ENCODE measurements at regions not wholly inside any gene's neighbourhood (a gene's known extent, or its start where the extent isn't known, plus 50 kb on each side); places are given as distances from the start of the nearest gene placed in this dataset.

DNA sequence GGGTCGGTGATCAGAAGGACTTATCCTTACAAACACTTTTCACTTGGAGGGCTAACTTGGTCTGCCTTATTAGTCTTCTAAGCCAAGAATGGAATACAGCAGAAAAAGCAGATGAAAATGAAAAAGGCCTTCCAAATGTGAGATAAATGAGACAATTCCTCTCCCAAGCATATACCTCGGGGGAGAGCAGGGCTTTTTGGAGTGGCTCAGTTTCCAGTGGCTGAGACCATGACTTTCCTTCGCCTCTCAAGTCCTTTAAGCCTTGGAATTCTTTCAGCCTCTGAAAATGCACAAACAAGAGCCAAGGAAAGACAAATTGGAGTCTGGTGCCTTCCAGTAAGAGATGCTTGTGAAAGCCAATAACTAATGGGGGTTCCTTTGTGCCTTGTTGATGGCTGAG is 130.9 kb downstream of the DTWD1 start:
- DNase-seq: no peak

DNA sequence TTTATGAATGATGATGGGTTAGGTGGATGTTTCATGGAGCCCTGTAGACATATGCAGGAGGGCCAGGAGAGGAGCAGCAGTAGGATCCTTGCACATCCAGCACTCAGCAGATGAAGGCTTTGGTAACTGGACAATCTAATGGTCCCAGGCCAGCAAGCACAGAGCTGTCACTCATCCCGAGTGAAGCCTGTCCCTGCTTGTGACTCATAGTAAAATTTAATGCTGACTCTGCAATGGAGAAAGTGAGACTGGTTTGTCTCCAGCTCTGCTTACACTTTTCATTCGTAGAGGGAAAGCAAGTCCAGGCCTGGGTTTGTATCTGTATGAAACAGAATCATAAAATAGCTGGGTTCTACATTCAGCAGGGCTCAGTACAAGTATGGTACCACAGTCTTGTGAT is 131.7 kb downstream of the DTWD1 start:
- DNase-seq: no peak

DNA sequence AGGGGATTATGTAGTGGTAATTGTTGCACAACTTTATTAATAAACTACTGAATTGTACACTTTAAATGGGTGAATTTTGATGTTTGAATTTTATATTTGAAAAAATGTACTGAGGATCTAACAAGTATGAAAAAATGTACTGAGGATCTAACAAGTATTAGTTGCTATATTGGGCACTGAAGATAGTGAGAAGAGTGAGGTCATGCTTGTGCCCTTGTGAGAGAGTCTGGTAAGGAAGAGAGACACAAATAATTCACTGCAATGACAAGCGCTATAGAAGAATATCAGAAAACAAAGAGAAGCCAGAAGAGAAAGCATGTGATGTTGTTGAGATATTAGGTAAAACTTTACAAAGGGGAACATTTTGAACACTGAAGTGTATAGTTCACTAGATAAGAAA is 137.6 kb downstream of the DTWD1 start:
- DNase-seq: no peak

DNA sequence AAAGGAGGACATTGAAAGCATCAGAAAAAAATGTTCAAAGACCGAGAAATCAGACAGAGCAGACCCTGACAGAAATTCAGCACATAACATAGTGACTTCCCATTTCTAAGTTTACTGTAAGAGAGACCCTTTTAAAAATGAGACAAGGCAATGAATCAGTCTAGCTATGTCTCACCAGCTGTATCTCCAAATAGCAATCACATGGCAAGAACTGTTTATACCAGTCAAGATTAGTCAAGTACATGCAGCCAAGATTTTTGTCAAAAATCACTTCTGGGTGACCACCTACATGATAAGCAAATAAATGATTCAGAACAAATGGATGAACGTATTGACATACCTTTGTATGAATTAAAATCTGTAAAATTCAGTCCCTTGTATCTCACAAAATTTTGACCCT is 138.0 kb downstream of the DTWD1 start:
- DNase-seq: no peak

DNA sequence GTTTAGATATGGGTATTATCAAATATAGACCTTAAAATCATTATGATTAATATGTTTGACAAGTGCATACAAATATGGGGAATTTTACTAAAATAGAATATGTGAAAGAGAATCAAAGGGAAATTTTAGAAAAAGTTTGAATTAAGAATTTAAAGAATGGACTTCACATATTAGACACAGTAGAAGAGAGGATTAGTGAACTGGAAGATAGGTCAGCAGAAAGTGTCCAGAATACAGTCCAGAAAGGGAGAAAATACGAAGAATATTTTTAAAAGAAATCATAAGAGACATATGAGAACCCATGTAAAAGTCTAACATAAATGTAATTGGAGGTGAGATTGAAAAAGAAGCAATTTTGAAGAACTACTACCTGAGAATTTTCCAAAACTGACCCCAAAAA is 139.9 kb downstream of the DTWD1 start:
- DNase-seq: no peak

DNA sequence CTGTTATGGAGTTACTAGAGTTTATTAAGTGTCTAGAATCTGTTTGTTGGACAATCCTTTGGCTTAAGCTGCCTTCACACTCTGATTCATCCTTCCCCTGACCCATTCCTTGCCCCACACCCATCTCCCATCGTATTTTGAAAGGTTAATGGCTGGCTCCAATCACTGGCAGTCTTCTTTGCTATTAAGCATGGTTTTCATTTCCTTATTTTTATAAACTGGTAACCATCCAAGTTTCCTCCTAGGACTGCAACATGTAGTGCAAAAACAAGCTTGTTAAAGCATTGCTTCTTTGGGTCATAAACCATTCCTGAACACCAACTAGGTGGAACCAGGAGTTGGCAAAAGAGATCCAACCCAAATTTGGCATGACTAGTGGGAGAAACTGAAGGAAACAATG is 148.4 kb downstream of the DTWD1 start:
- DNase-seq: no peak

DNA sequence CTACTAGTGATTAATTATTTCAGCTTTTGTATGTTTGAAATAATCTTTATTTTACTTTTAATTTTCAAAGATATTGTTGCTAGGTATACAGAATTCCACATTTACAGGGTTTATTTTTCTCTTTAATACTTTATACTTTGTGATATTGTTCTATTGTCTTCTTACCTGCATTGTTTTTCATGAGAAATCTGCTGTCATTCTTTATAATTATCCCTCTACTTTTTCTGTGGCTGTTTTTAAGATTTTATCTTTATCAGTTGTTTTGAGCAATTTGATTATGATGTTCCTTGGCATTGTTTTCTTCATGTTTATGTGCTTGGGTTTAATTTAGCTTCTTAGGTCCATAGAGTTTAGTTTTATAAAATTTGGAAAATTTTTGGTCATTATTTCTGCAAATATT is 168.6 kb downstream of the DTWD1 start:
- DNase-seq: no peak

DNA sequence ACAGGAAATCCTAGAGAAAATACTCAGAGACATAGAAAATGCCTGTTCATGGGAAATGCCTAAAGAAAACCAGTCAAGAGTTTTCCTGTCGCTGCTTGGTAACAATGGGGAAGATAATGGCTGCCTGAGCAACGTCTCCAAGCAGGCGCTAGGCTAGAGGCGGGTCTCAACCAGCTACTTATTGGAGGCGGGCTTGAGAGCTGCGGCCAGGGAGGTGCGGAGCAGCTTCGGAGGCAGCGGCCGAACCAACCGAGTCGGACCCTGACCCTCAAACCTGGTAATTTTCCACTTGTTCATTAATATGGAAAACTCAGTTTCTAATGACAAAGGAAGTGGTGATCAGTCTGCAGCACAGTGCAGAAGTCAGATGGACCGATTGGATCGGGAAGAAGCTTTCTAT is 173.1 kb downstream of the DTWD1 start:
- DNase-seq: no peak

DNA sequence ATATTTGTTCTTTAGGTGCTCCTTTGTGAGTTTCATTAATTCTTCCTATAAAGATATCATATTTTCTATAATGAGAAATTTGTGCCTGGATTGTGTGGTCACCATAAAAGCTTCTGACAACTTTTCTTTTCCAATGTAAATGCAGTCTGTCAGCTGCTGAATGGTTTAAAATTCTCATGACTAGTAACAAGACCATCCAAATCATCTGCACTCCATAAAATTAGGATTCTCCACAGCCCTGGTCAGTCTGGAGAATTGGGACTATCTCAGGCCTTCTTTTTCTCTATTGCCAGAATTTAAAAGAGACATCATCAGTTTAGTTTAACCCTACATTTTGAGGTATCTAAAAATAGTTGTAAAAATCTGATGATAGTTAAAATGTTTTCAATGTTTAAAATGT is 180.9 kb downstream of the DTWD1 start:
- no peak for DNase-seq
